OCI-LY3 (cell line): ENCODE measurements at regions not wholly inside any gene's neighbourhood (a gene's known extent, or its start where the extent isn't known, plus 50 kb on each side); places are given as distances from the start of the nearest gene placed in this dataset.

Experiments
- EZH2phosphoT487 ChIP-seq: fragments of 200-600 bp; shearing (Covaris generic); IDR thresholded peaks from 2 replicates; pipeline ENCODE4 v1.6.1; 2018; ENCODE audit warnings: antibody characterized with exemption, mixed run types, low read depth
- TF ChIP-seq, protein P1 (sequence below): fragments of 200-600, 300-600 bp; sonication (generic); IDR thresholded peaks from 2 replicates; pipeline ENCODE4 v1.5.1; 2014; ENCODE audit warnings: antibody characterized with exemption, low read length, low read depth

DNA sequence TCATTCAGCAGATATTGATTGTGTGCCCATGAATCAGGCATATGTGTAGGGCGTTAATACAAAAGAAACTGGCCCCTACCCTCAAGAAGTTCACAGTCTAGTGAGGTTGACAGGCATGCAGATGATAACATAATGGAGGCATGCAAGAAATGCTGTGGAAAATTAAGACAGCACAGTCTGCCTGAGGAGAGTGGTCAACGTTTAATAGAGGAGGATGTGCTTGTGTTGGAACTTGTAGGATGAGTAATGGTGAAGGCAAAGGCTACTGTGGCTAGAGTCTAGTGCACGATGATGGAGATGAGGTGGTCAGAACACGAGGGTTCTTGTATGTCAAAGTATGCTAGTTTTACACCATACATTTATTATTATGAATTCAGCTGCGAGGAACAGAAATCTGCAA, 295.7 kb downstream of the SOX2 start:
- TF ChIP-seq EZH2phosphoT487, result no peak
- TF ChIP-seq, protein P1, sequence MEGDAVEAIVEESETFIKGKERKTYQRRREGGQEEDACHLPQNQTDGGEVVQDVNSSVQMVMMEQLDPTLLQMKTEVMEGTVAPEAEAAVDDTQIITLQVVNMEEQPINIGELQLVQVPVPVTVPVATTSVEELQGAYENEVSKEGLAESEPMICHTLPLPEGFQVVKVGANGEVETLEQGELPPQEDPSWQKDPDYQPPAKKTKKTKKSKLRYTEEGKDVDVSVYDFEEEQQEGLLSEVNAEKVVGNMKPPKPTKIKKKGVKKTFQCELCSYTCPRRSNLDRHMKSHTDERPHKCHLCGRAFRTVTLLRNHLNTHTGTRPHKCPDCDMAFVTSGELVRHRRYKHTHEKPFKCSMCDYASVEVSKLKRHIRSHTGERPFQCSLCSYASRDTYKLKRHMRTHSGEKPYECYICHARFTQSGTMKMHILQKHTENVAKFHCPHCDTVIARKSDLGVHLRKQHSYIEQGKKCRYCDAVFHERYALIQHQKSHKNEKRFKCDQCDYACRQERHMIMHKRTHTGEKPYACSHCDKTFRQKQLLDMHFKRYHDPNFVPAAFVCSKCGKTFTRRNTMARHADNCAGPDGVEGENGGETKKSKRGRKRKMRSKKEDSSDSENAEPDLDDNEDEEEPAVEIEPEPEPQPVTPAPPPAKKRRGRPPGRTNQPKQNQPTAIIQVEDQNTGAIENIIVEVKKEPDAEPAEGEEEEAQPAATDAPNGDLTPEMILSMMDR, result no peak
